SK-MEL-5 (cell line): ENCODE measurements at regions not wholly inside any gene's neighbourhood (a gene's known extent, or its start where the extent isn't known, plus 50 kb on each side); places are given as distances from the start of the nearest gene placed in this dataset.
A peak's percentile ranks its signal among the peaks of the same experiment; 100 is the strongest.

Experiments
- DNase-seq: peaks from one replicate; pipeline ENCODE4 v3.0.0-alpha.2; 2016; ENCODE audit warnings: low read depth, low spot score
- in situ Hi-C: cut with HindIII; loops from 2 replicates; pipeline ENCODE4 v1.10.0; 2016; ENCODE audit warnings: low sequenced_read_pairs, high pct_unique_total_duplicates, low pct_unique_long_range_greater_than_20kb

DNA sequence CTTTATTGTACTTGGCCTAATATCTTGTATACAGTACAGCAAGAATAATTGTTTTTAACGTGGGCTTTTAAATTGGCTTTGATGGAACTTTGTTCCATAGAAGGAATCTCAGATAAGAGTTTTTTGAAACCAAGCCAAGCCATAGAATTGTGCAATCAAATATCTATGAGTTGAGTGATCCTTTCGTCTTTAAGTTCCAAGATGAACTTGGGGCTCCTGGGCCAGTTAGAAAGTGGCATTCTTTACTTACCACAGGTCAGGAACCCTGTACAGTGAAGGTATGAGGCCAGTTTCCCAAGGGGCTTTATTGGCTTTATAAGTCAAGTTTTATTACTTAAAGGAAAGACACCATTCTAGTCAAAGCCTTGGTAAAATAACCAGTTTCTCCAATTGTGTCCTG is 2104.2 kb downstream of the PCDH7 start:
- in situ Hi-C loops = no loop called here
- no peak for DNase-seq

DNA sequence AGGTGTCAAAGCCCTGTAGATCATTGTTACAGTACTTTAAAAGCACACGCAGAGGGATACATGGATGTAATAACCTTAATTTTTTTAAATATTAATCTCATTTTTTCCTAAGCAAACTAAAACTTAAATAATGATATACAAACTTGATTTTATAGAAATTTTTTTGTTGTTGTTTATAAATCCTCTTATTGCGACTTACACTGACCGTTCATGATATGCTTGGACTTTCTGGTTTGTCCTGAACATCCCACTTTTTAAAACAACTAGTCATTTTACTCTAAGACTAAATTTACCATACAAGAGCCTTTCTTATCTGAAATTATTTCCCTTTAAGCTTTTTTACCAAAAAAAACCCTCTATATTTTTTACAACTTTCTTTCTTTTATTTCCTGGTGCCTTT is 2106.0 kb downstream of the PCDH7 start:
- no peak for DNase-seq
- in situ Hi-C loops = no loop called here

DNA sequence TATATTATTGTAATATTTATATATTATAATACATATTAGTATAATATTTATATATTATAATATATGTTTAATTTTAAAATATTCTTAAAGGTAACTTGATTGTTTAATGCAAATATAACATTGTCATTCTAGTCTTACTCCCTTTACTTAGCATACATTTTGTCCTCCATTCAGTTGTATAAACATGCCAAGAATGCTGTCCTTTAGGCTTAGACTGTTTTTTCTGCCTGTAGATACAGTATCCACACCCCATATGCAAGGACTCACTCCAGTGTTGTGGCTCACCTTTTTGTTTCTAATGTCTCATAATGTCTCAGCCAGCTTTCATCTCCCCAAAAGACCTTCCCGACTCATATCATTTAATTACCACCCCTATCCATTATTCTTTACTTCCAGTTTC is 2110.0 kb downstream of the PCDH7 start:
- in situ Hi-C loops = no loop called here
- no peak for DNase-seq

DNA sequence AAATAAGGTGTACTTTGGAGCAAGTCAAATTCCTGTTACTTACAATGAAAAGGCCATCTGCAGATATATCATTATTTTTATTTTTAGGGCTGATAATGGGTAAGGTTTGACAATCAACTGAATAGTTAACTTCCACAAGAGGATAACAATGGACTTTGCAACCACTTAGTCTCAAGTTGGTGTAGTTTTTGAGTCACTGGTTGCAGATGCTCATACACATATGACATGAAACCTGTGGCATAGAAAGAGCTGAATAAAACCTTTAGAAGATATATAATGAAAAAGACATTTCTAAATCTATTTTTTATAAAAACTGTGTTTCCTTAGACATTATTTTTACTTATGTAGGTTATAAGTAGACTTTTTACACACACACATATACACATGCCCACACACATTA is 2110.9 kb downstream of the PCDH7 start:
- in situ Hi-C loops = no loop called here
- DNase-seq = no peak

DNA sequence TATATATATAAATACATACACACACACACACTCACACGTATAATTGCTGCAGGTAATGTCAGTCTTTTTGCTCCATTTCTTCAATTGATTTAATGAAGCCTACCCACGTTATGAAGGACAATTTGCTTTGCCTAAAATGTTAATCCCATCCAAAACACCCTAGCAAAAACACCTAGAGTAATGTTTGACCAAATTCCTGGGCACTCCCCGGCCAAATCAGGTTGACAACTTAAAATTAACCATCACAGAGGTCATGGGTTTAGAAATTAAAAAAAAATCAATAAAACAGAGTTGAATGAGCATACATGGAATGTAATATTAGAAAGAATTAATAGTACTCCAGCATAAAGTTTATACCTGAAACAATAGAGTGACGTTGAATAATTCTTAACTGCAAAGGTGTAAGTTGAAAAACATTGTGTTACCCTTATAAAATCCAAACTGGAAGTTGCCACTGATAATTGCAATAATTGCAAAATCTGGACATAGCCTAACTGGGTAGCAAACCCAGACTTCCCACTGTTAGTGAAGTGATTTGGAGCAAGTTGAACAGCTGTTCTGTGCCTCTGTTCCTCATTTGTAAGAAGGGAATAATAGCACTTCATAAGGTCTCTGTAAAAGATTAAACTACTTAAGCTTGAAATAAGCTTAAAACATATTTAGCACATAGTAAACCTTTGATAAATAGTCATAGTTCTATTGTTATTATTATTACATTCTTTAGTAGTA is 2120.5 kb downstream of the PCDH7 start:
- in situ Hi-C loops = no loop called here
- DNase-seq = no peak

DNA sequence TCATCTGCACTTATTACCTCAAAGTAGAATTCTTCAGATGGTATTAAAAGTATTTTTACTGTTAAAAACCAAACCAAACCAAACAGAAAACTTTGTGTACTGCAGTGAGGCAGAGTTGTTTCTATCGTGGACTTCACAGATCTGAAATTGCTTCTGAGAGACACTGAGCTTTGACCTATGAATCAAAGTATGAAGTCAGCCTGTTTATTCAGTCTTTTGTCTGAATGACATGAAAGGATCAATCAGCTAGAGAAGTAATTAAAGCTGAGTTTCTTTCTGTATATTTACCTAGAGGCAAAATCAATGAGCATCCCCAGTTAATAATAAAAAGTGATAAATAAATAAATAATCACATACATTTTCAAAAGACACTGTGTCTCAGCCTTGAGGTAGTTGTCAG is 2121.0 kb downstream of the PCDH7 start:
- no peak for DNase-seq
- in situ Hi-C loops = no loop called here

DNA sequence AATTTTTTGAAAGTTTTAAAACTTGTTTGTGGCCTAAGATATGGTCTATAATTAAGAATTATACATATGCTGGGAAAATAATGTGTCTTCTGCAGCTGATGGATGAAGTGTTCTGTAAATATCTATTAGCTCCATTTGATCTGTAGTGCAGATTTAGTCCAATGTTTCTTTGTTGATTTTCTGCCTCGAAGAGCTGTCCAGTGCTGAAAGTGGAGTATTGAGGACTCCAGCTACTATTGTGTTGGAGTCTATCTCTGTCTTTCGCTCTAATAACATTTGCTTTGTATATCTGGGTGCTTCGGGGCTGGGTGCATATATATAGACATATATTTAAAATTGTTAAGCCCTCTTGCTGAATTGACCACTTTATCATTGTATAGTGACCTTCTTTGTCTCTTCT is 2127.3 kb downstream of the PCDH7 start:
- in situ Hi-C loops = no loop called here
- no peak for DNase-seq

DNA sequence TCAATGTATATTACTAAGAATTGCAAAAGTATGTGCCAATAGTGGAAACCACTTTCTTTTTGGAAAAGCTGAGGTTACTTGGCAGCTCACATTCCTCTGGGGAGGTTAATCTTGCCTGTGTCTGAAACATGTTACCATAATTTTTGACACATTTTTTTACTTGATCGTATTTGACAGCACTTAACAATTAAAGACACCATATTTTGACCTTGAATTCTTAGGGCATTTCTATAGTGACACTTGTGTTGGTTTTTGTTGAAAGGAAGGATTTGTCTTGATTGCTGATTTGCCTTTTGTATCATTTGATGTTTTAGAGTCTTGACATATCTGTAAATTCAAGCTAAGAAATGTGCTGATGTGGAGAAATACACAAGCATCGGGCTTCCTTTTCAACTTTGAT is 2135.5 kb downstream of the PCDH7 start:
- in situ Hi-C loops = no loop called here
- DNase-seq = no peak

DNA sequence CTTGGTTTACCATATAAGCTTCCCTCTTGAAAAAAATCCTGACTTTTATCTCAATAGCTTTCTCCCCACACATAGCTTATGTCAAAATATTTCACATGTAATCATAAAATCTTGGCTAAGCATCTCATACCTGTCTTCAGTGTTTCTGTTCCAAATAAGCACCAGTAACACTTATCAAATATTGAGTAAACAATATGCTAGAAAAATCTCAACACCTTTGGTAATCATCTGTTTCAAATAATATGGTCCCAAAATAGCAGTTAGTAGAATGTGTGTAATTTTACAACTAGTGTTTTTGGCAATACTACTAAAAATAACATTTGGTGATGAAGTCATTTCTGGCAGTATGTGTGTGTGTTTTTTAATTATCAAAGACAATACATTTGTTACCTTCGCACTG is 2138.2 kb downstream of the PCDH7 start:
- DNase-seq = no peak
- in situ Hi-C loops = no loop called here

DNA sequence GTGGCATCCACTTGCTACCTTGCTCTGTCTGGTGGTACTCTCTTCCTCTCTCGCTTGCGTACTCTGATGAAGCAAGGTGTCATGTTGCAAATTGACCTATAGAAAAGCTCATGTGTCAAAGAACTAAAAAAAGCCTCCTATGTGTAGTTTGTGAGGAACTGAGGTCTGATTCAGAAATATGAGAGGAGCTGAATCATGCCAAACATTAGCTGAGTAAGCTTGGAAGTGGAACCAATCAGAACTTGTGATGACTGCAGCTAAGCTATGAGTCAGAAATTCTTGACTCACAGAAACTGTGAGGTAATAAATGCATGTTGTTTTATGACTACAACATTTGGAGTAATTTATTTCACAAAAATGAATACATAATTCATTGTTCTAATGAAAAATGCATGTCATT is 2138.8 kb downstream of the PCDH7 start:
- in situ Hi-C loops = no loop called here
- DNase-seq = peak; percentile 16

DNA sequence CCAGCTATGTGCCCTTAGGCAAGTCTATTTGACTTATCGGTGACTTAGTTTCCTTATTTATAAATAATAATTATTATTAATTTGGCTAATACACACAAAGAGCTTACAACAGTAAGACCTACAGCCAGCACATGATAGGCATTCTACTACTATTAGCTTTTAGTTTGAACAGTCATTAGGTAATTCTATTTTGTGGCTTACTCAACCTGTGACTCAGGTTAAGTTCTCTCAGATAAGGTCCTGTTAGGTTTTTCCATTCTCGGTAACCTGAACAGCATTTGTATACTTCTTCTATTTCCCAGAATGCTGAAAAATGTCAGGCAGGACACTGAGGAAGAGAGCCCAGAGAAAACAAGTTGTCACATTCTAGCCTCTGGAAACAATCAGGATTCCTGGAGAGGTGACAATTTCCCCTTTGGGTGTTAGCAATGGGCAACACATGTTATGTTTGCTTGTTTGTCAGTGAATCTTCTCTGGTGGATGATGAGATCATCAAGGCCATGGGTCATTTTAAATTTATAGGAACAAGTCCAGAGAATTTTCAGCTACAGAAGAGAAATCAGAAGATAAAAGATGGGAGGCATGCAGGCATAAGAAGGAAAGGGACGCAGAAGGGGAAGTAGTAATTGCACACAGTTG is 2144.7 kb downstream of the PCDH7 start:
- in situ Hi-C loops = no loop called here
- no peak for DNase-seq

DNA sequence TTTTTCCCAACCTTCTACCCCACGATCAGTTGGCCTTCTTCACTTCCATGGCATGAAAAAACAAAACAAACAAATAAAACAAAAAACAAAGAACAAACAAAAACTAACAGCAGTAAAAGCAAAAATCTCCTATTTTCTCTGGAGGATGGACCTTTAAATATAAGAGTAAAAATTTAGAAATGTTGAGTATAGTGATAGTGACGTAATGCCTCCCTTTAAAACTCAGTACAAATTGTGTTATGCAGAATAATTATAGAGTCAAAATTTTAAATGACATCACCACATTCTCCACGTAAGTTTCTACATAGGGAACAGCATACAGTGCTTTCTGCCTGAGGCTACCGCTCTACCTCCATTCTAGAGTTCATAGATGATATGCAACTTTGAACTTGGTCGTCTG is 2156.4 kb downstream of the PCDH7 start:
- in situ Hi-C loops = no loop called here
- DNase-seq = no peak

DNA sequence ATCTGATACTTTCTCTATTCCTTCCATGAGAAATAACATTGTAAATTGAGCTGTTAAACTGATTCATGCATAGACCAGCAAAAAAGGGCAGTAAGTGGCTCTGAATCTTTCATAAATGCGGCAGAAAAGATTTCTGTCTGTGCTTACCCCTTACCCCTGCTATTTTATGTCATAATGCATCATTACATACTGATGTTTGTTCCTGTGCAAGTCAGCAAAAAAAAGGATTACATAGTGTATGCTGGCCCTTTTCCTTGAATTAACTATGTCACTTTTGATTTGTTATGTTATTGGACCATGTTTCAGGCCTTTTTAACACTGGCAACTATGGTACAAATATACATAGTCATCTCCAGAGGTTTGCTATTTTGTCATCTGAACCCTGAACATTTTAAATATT is 2159.7 kb downstream of the PCDH7 start:
- DNase-seq = no peak
- in situ Hi-C loops = no loop called here

DNA sequence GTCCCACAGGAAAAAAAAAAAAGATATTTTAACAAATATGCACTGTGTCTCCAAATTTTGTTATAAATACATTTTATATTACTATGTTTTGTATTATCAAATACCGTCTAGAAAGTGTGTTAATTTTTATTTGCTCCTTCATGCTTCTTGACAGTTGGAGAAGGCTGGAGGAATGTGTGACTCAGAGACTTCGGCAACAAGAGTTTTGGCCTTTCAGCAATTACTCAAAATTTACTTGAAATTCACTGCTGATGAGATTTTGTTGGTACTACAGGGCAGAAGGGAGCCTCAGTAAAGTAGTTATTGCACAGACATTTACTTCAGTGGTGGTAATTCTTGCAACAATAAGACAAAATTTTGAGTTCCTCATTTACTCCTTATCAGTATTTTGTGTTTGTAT is 2164.0 kb downstream of the PCDH7 start:
- no peak for DNase-seq
- in situ Hi-C loops = no loop called here

DNA sequence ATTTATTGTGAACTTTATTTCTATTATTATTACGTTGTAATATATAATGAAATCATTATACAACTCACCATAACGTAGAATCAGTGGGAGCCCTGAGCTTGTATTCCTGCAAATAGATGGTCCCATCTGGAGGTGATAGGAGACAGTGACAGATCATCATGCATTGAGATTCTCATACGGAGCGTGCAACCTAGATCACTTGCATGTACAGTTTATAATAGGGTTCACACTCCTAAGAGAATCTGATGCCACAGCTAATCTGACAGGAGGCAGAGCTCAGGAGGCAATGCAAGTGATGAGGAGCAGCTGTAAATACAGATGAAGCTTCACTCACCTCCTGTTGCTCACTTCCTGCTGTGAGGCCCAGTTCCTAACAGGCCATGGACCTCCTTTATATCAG is 2170.2 kb downstream of the PCDH7 start:
- DNase-seq = no peak
- in situ Hi-C loops = no loop called here

DNA sequence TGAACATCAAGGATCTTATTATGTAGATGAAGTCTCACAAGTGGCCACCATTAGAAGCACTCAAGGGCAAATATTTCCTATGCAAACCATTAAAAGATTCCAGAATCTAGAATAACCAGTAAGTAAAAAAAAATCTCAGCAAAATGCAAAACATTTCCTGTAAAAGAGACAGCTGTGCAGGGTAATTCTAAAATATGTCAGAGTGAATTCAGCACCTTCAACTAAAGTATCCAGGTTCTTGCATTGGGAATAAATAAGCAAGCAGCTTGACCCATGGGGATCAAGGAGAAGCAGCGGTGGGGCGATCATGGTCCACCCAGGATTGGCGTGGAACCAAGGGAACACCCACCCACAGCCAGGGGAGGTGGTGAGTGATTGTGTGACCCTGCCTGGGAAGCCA is 2188.9 kb downstream of the PCDH7 start:
- in situ Hi-C loops = no loop called here
- DNase-seq = no peak

DNA sequence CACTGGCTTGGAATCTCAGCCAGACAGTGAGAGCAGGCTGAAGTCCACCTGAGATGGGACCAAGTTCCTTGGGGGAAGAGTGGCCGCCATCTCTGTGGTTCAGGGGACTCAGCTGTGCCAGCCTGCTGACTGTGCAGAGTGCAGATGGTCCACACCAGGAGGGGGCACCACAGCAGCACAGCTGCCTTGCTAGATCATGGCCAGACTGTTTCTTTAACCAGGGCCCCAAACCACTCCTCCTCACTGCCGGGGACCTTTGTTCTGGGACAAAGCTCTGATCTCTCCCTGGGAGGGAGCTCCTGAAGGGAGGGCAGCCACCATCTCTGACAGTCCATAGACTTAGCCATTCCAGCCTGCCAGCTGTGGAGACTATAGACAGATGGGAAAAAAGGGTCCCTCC is 2189.6 kb downstream of the PCDH7 start:
- in situ Hi-C loops = no loop called here
- peak; percentile 40 for DNase-seq

DNA sequence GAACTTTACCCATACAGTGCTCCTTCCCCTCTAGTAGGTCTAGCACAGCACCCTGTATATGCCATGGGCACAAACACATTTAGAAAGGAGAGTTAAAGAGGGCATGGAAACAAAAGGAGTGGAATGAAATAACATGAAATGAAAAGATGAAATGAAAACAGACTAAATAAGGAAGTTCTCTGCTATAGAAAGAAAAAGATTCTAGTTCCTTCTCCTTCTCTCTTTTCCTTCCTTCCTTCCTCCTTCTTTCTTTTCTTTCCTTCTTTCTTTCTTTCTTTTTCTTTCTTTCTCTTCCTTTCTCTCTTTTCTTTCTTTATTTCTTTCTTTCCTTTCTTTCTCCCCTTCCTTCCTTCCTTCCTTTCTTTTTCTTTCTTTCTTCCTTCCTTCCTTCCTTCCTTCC is 2197.4 kb downstream of the PCDH7 start:
- in situ Hi-C loops = no loop called here
- no peak for DNase-seq

DNA sequence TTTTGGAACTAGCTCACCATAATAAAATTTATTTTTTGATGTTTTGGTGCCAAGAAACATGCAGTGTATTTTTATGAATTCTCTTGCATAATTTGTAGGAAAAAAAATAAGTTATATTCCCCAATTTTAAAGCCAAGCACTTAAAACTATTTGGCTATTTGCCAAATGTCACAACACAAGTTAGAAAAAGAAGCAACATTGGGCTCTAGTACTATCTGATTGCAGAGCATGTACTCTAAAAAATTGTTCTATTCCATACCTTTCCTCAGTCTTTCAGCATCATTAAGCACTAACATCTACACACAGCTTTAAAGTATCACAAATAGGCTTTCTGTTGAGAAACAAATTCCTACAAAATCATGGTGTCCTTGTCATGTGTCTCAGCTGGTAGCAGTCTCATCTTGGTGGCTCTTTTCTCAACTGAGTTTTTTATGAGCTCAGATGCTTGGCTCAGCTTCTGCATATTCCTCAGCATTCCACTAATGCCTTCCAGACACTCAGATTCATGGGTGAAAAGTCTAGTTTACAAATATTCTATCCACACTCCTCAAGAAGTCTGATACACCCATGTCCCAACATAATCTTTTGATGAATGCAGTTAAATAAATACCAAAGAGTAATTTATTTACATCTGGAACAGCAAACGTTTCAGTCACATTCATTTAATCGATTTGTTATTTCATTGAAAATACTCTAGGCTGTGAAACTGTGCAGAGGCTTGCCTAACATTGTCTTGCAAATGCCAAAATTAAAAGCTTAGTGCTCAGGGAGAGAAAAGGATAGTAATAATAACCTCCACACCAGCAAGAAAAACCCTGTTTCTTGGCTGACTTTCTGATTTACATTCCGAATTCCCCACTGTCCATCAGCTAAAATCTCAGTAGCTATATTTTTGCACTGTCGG is 2209.9 kb downstream of the PCDH7 start:
- in situ Hi-C loops = no loop called here
- no peak for DNase-seq
